ENCODE measurements at regions not wholly inside any gene's neighbourhood (a gene's known extent, or its start where the extent isn't known, plus 50 kb on each side); places are given as distances from the start of the nearest gene placed in this dataset.

DNA sequence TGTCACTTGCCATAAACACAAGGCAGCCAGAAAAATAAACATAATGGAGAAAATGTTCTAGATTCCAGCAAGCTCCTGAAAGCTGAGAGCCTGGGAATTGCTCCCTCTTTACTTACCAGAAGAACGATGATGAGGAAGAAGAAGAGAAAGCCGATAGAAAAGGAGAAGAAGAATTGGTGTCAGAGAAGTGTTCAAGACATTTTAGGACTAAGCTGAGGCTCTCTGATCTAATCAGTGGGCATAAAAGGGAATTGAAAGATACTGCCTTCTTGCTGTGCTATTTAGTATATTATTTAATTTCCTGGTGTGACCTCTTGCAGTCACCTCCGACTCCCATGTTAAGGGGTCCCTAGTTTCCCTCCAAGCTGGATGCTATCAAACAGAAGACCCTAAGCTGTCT lies 316.6 kb upstream of the JARID2 start:
- no peaks in the 10 kb centered on the region for H3K27me3 ChIP-seq (ENCODE audit: insufficient read depth)
- CTCF ChIA-PET: no interaction called here
- POLR2A ChIA-PET: no interaction called here
- TF ChIP-seq POLR2AphosphoS5 (IDR thresholded peaks at IDR 0.05; ENCODE audit: low read depth, low read length) (no peak), IRF3 (IDR thresholded peaks at IDR 0.05; ENCODE audit: low read depth, low read length) (no peak)
- TF ChIP-seq, protein P1, sequence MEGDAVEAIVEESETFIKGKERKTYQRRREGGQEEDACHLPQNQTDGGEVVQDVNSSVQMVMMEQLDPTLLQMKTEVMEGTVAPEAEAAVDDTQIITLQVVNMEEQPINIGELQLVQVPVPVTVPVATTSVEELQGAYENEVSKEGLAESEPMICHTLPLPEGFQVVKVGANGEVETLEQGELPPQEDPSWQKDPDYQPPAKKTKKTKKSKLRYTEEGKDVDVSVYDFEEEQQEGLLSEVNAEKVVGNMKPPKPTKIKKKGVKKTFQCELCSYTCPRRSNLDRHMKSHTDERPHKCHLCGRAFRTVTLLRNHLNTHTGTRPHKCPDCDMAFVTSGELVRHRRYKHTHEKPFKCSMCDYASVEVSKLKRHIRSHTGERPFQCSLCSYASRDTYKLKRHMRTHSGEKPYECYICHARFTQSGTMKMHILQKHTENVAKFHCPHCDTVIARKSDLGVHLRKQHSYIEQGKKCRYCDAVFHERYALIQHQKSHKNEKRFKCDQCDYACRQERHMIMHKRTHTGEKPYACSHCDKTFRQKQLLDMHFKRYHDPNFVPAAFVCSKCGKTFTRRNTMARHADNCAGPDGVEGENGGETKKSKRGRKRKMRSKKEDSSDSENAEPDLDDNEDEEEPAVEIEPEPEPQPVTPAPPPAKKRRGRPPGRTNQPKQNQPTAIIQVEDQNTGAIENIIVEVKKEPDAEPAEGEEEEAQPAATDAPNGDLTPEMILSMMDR (IDR thresholded peaks at IDR 0.05): no peak
- DNase-seq: no peak
- WGBS (ENCODE audit: low lambda C conversion rate): 78% methylated on average over 3 of the region's 3 CpGs
- no peaks in the 10 kb centered on the region for H3K9me3 ChIP-seq
- no peak overlapping the region for H3K27ac ChIP-seq (ENCODE audit: low read depth in 2 of 2, low read length in 1 of 2)
- H4K20me1 ChIP-seq (ENCODE audit: insufficient read depth): no peaks in the 10 kb centered on the region
- H3K4me3 ChIP-seq (ENCODE audit: low read depth in 2 of 2, low read length in 1 of 2): no peak overlapping the region
- no peak overlapping the region for H3K9ac ChIP-seq
- H2AFZ ChIP-seq (ENCODE audit: low read depth): no peak overlapping the region
- H3K4me1 ChIP-seq (ENCODE audit: control insufficient read depth in 1 of 2, insufficient read depth in 2 of 2, low read depth in 1 of 2, low read length in 1 of 2): no peaks in the 10 kb centered on the region
- no peaks in the 10 kb centered on the region for H3K79me2 ChIP-seq (ENCODE audit: insufficient read depth)
- H3K36me3 ChIP-seq (replicated peaks in 1 of 2; ENCODE audit: control insufficient read depth in 1 of 2, insufficient read depth in 2 of 2, low read length in 1 of 2): no peaks in the 10 kb centered on the region
- no peaks in the 10 kb centered on the region for H3K9me2 ChIP-seq
- H3K4me2 ChIP-seq: no peak overlapping the region
- no peaks in the 10 kb centered on the region for H3F3A ChIP-seq (replicated peaks; ENCODE audit: insufficient read depth)

- POLR2A ChIA-PET: no interaction called here
Observed at GRCh38 chr6:14930366-14930989, 315.4 kb upstream of the JARID2 start.

More at GRCh38 chr6:14930366-14930989, 315.4 kb upstream of the JARID2 start:
- 72% methylated on average over 2 of the region's 2 CpGs for WGBS (ENCODE audit: low lambda C conversion rate)
- H3K9ac ChIP-seq: no peak overlapping the region
- H3K4me3 ChIP-seq (ENCODE audit: low read depth in 2 of 2, low read length in 1 of 2): no peak overlapping the region
- H3K9me2 ChIP-seq: no peaks in the 10 kb centered on the region
- H4K20me1 ChIP-seq (ENCODE audit: insufficient read depth): no peaks in the 10 kb centered on the region
- CTCF ChIA-PET: no interaction called here
- no peaks in the 10 kb centered on the region for H3K36me3 ChIP-seq (replicated peaks in 1 of 2; ENCODE audit: control insufficient read depth in 1 of 2, insufficient read depth in 2 of 2, low read length in 1 of 2)
- no peaks in the 10 kb centered on the region for H3F3A ChIP-seq (replicated peaks; ENCODE audit: insufficient read depth)
- no peaks in the 10 kb centered on the region for H3K27me3 ChIP-seq (ENCODE audit: insufficient read depth)
- no peak overlapping the region for H2AFZ ChIP-seq (ENCODE audit: low read depth)
- no peaks in the 10 kb centered on the region for H3K9me3 ChIP-seq
- no peaks in the 10 kb centered on the region for H3K4me1 ChIP-seq (ENCODE audit: control insufficient read depth in 1 of 2, insufficient read depth in 2 of 2, low read depth in 1 of 2, low read length in 1 of 2)
- no peak overlapping the region for H3K4me2 ChIP-seq
- H3K79me2 ChIP-seq (ENCODE audit: insufficient read depth): no peaks in the 10 kb centered on the region
- no peak for TF ChIP-seq FOSL2 (IDR thresholded peaks at IDR 0.05; ENCODE audit: borderline replicate concordance, low read depth)
- no peak for TF ChIP-seq REST (IDR thresholded peaks at IDR 0.05; ENCODE audit: low read depth, low read length)
- TF ChIP-seq, protein P1 (IDR thresholded peaks at IDR 0.05): no peak
- no peak for TF ChIP-seq NFIC (IDR thresholded peaks at IDR 0.05; ENCODE audit: borderline replicate concordance)
- no peak for TF ChIP-seq POLR2AphosphoS5 (IDR thresholded peaks at IDR 0.05; ENCODE audit: low read depth, low read length)
- TF ChIP-seq YY1 (IDR thresholded peaks at IDR 0.05; ENCODE audit: low read depth): no peak
- no peak for TF ChIP-seq SIN3A (IDR thresholded peaks at IDR 0.05; ENCODE audit: borderline replicate concordance, low read depth, low read length)
- no peak for TF ChIP-seq JUND (IDR thresholded peaks at IDR 0.05)
- no peak for TF ChIP-seq ELF1 (IDR thresholded peaks at IDR 0.05)
- TF ChIP-seq EZH2phosphoT487 (IDR thresholded peaks at IDR 0.05; ENCODE audit: borderline replicate concordance, low read depth): no peak
- TF ChIP-seq FOXJ3 (CRISPR knock-in tag; IDR thresholded peaks at IDR 0.05): no peak
- no peak for TF ChIP-seq MXI1 (IDR thresholded peaks at IDR 0.05; ENCODE audit: low read depth, low read length)
- no peak for TF ChIP-seq RFX5 (IDR thresholded peaks at IDR 0.05; ENCODE audit: low read length)
- TF ChIP-seq SMC3 (IDR thresholded peaks at IDR 0.05; ENCODE audit: low read depth, low read length): no peak
- no peak for TF ChIP-seq TEAD4 (IDR thresholded peaks at IDR 0.05; ENCODE audit: borderline replicate concordance, insufficient read depth)
- no peak overlapping the region for H3K27ac ChIP-seq (ENCODE audit: low read depth in 2 of 2, low read length in 1 of 2)
- no peak for DNase-seq

All from SK-N-SH (cell line).